Fibroblast of the aortic adventitia (primary cell): ENCODE measurements at regions not wholly inside any gene's neighbourhood (a gene's known extent, or its start where the extent isn't known, plus 50 kb on each side); places are given as distances from the start of the nearest gene placed in this dataset.

Source experiments
- DNase-seq: peaks from one replicate; pipeline ENCODE4 v3.0.0-alpha.2; 2010; ENCODE audit warnings: low read depth
- H3K4me3 ChIP-seq: 2 replicates; pipeline ENCODE4 v1.5.1; 2011; ENCODE audit warnings: low read depth, mild to moderate bottlenecking, control low read depth, low read length, moderate library complexity
- TF ChIP-seq, protein P1 (sequence below): IDR thresholded peaks from 2 replicates; pipeline ENCODE4 v1.5.1; 2011; ENCODE audit warnings: mild to moderate bottlenecking, low read length, control low read depth, inconsistent platforms; ENCODE audit not compliant: insufficient read depth

DNA sequence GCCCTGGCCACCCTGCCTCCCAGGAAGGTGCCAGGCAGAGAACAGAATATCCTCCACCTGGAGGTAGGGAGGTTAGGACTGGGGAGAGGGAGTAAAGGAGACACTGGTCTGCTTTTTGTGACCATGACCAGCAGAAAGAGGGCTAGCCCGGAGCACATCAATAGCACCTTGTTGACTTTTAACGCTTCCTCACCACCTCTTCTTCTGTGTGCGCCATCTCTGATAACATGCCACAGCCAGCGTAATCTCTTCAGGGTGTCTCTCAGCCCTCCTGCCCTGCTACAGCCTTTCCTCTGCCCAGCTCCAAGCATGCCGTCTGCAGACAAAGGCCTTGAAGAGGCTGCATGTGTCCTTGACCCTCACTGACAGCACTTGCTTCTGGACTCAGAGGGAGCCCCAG lies 50.9 kb upstream of the GJA5 start:
- no peak for DNase-seq
- no peak overlapping the region for H3K4me3 ChIP-seq
- TF ChIP-seq, protein P1, sequence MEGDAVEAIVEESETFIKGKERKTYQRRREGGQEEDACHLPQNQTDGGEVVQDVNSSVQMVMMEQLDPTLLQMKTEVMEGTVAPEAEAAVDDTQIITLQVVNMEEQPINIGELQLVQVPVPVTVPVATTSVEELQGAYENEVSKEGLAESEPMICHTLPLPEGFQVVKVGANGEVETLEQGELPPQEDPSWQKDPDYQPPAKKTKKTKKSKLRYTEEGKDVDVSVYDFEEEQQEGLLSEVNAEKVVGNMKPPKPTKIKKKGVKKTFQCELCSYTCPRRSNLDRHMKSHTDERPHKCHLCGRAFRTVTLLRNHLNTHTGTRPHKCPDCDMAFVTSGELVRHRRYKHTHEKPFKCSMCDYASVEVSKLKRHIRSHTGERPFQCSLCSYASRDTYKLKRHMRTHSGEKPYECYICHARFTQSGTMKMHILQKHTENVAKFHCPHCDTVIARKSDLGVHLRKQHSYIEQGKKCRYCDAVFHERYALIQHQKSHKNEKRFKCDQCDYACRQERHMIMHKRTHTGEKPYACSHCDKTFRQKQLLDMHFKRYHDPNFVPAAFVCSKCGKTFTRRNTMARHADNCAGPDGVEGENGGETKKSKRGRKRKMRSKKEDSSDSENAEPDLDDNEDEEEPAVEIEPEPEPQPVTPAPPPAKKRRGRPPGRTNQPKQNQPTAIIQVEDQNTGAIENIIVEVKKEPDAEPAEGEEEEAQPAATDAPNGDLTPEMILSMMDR: no peak

DNA sequence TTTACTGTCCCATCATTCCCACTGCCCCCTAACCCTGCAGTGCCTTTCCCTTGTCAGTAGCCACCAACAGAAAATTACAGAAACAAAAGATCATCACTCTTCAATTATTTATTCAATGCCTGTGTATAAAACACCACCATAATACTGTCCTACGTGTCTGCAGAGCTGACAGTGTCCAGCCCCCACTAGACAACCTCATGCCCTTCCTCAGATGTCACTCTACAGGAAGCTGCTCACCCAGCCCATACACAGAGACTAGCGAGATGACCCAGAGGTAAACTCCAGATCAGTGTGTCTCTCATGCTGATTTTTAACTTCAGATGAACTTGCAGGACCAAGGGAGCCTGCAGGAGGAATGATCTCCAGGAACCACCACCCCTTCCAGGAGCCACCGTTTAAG lies 51.3 kb upstream of the GJA5 start:
- DNase-seq: no peak
- H3K4me3 ChIP-seq: no peak overlapping the region
- TF ChIP-seq, protein P1: no peak

DNA sequence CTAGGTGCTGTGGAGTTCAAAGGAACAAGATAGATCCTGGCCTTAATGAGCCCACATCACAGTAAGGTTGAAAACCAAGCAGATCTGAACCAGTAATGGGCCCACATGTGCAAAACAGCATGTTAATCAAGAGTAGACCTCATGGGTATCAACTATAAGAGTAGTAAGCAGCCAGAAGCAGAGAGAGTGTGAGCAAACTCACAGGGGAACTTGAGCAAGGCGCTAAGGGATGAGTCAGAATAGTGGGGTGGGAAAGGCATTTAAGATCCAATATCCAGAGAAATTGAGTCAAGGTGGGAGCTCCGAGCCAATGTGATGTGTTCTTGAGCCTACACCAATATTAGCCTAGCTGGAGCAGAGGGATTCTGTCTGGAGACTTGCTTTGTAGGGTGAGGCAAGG lies 52.4 kb upstream of the GJA5 start:
- no peak overlapping the region for H3K4me3 ChIP-seq
- TF ChIP-seq, protein P1: no peak
- DNase-seq: peak; percentile 58

DNA sequence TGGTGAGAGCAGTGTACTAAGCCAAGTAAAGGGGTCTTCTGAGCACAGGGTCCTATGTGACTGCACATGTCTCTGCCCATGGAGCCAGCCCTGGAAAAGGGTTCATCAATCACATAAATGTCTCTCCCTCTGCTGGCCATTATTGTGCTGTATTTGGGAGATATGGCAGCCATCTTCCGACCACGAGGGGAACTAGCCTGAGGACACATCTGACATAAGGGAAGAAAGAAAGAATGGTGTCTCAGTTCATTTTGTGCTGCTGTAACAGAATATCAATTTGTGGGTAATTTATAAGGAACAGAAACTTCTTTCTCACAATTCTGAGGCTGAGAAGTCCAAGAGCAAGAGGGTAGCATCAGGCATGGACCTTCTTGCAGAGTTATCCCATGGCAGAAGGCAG lies 55.1 kb upstream of the GJA5 start:
- TF ChIP-seq, protein P1: peak; percentile 13
- DNase-seq: no peak
- H3K4me3 ChIP-seq: no peak overlapping the region

DNA sequence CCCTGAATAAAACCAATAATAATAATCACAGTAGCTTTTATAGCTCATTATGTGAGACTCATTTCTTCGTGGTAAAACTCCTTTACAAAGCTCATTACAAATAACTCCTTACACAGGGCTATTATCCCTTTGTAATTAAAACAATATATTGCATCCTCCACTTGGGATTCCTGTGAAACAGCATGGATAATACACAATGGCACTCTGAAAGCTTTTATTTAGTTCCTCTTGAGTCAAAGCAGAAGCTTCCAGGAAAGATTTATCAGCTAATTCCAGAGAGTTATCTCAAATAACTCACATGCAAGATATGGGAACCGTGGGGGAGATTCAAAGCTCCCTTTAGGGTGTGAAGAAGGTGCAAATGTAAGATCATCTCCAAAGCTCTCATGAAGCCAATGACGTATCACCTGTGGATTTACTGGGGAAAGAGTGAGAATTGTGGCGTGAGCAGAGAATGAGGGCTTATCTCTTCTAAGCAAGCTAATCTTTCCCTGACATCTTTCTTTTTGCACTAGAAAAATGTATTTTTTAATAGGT lies 60.4 kb upstream of the GJA5 start:
- DNase-seq: no peak
- TF ChIP-seq, protein P1: no peak
- H3K4me3 ChIP-seq: no peak overlapping the region

DNA sequence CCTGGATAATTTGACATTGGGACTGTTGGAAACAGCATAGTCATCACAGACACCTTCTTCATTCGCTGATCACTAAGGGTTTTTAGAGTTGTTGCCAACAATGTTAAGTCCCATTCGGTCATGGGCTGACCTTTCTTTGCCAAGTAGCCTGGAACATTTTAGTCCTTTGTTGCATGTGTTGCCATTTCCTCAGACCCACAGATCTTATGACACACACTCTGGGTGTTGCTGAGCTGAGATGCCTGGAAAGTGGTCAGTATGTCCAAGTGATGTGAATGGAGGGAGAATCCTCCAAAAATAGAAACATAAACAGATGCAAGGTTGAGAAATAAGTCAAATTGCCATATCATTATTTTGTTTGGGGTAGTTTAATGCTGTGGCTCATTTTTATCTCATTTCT lies 61.5 kb upstream of the GJA5 start:
- H3K4me3 ChIP-seq: no peak overlapping the region
- peak; percentile 58 for DNase-seq
- TF ChIP-seq, protein P1: no peak

DNA sequence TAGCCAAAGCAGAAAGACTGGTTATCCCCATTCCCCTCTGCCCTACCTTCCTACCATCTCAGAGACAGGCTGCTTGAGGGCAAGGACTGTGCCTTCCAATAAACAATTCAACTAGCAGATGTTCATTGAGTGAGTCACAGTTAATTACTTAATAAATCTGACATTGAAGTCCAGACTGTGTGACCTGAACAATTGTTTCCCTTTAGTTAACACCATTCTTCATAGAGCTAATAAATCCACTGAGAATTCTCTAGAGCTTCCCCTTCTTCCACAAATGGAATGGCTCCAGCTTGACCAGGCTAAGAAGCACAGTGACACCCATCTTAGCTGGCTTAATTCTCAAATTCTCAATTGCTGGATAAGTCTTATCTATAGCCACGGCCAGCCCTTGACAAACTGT lies 61.9 kb upstream of the GJA5 start:
- TF ChIP-seq, protein P1: no peak
- no peak overlapping the region for H3K4me3 ChIP-seq
- peak; percentile 46 for DNase-seq
